ENCODE measurements at regions not wholly inside any gene's neighbourhood (a gene's known extent, or its start where the extent isn't known, plus 50 kb on each side); places are given as distances from the start of the nearest gene placed in this dataset.
"Not testable (repeated sequence)": the region's sequence is repeated elsewhere in the genome, so short reads cannot be mapped to it uniquely, and the experiment has no call there.

GRCh38 chr7:130849604-130850003 lies 115.6 kb upstream of the KLF14 start:
- no peak for DNase-seq

- no peak for DNase-seq
Measured at GRCh38 chr7:130850956-130851355, 116.9 kb upstream of the KLF14 start.

GRCh38 chr7:130852867-130853266 lies 118.9 kb upstream of the KLF14 start:
- no peak for DNase-seq

- no peak for DNase-seq
Measured at GRCh38 chr7:130853503-130854279, 119.7 kb upstream of the KLF14 start.

- DNase-seq, result no peak
Measured at GRCh38 chr7:130854481-130854880, 120.5 kb upstream of the KLF14 start.

- no peak for DNase-seq
Measured at GRCh38 chr7:130856866-130857265, 122.9 kb upstream of the KLF14 start.

GRCh38 chr7:130860832-130861231 lies 126.8 kb upstream of the KLF14 start:
- DNase-seq, result not testable (repeated sequence)

GRCh38 chr7:130865408-130866236 lies 131.6 kb upstream of the KLF14 start:
- DNase-seq, result peak; percentile 78

GRCh38 chr7:130867039-130867438 lies 133.0 kb upstream of the KLF14 start:
- no peak for DNase-seq

GRCh38 chr7:130867581-130868136 lies 133.7 kb upstream of the KLF14 start:
- no peak for DNase-seq

GRCh38 chr7:130868139-130868538 lies 134.1 kb upstream of the KLF14 start:
- no peak for DNase-seq

- DNase-seq, result no peak
Measured at GRCh38 chr7:130869918-130870317, 135.9 kb upstream of the KLF14 start.

GRCh38 chr7:130872341-130872740 lies 138.3 kb upstream of the KLF14 start:
- DNase-seq, result no peak

- DNase-seq, result no peak
Measured at GRCh38 chr7:130872756-130873448, 138.9 kb upstream of the KLF14 start.

- DNase-seq, result no peak
Measured at GRCh38 chr7:130874071-130874915, 140.3 kb upstream of the KLF14 start.

- DNase-seq, result peak; percentile 53
Measured at GRCh38 chr7:130875265-130875741, 141.3 kb upstream of the KLF14 start.

- no peak for DNase-seq
Measured at GRCh38 chr7:130875901-130876300, 141.9 kb upstream of the KLF14 start.

- no peak for DNase-seq
Measured at GRCh38 chr7:130877236-130877990, 143.4 kb upstream of the KLF14 start.

- no peak for DNase-seq
Measured at GRCh38 chr7:130877991-130878305, 143.9 kb upstream of the KLF14 start.

- no peak for DNase-seq
Measured at GRCh38 chr7:130878785-130879184, 144.8 kb upstream of the KLF14 start.

GRCh38 chr7:130879191-130879590 lies 145.2 kb upstream of the KLF14 start:
- DNase-seq, result no peak

Data from hematopoietic multipotent progenitor cell treated with erythropoietin and hydrocortisone succinate and interleukin-3 and kit ligand, for 4 days (in vitro differentiated cells).